NAMALWA (cell line): ENCODE measurements at regions not wholly inside any gene's neighbourhood (a gene's known extent, or its start where the extent isn't known, plus 50 kb on each side); places are given as distances from the start of the nearest gene placed in this dataset.
A peak's percentile ranks its signal among the peaks of the same experiment; 100 is the strongest.
"Not testable (repeated sequence)": the region's sequence is repeated elsewhere in the genome, so short reads cannot be mapped to it uniquely, and the experiment has no call there.

Source experiments
- DNase-seq: peaks from one replicate; pipeline ENCODE4 v3.0.0-alpha.2; 2015; ENCODE audit warnings: low spot score

- DNase-seq, result no peak
Measured at GRCh38 chr10:121690152-121690848, 92.1 kb upstream of the FGFR2 start.

- no peak for DNase-seq
Measured at GRCh38 chr10:121687095-121687813, 89.0 kb upstream of the FGFR2 start.

- DNase-seq, result no peak
Measured at GRCh38 chr10:121684276-121684675, 86.0 kb upstream of the FGFR2 start.

- no peak for DNase-seq
Measured at GRCh38 chr10:121683816-121684215, 85.6 kb upstream of the FGFR2 start.

GRCh38 chr10:121683366-121683765, 85.1 kb upstream of the FGFR2 start:
- no peak for DNase-seq

GRCh38 chr10:121681997-121682687, 83.9 kb upstream of the FGFR2 start:
- no peak for DNase-seq

GRCh38 chr10:121680879-121681655, 82.8 kb upstream of the FGFR2 start:
- DNase-seq, result no peak

GRCh38 chr10:121679916-121680315, 81.7 kb upstream of the FGFR2 start:
- no peak for DNase-seq

GRCh38 chr10:121678631-121679174, 80.5 kb upstream of the FGFR2 start:
- peak; percentile 15 for DNase-seq

GRCh38 chr10:121677880-121678279, 79.6 kb upstream of the FGFR2 start:
- DNase-seq, result no peak

GRCh38 chr10:121675344-121675743, 77.1 kb upstream of the FGFR2 start:
- DNase-seq, result no peak

GRCh38 chr10:121674885-121675284, 76.6 kb upstream of the FGFR2 start:
- DNase-seq, result no peak

- no peak for DNase-seq
Measured at GRCh38 chr10:121672733-121673132, 74.5 kb upstream of the FGFR2 start.

GRCh38 chr10:121669840-121670239, 71.6 kb upstream of the FGFR2 start:
- not testable (repeated sequence) for DNase-seq

- DNase-seq, result peak; percentile 7
Measured at GRCh38 chr10:121669028-121669374, 70.8 kb upstream of the FGFR2 start.

- DNase-seq, result no peak
Measured at GRCh38 chr10:121668314-121669027, 70.2 kb upstream of the FGFR2 start.

- no peak for DNase-seq
Measured at GRCh38 chr10:121667948-121668313, 69.7 kb upstream of the FGFR2 start.

- no peak for DNase-seq
Measured at GRCh38 chr10:121665809-121666208, 67.6 kb upstream of the FGFR2 start.

- no peak for DNase-seq
Measured at GRCh38 chr10:121664671-121665070, 66.4 kb upstream of the FGFR2 start.

GRCh38 chr10:121662945-121663917, 65.0 kb upstream of the FGFR2 start:
- peak; percentile 16 for DNase-seq
